ENCODE measurements at regions not wholly inside any gene's neighbourhood (a gene's known extent, or its start where the extent isn't known, plus 50 kb on each side); places are given as distances from the start of the nearest gene placed in this dataset.

GRCh38 chrX:106510713-106511403 is 100.9 kb upstream of the RADX start:
- TF ChIP-seq CTCF (IDR thresholded peaks at IDR 0.05): no peak
- intact Hi-C loops (cut with DNase I): no loop called here
- Histone ChIP-seq H3K36me3 (no peaks in the 10 kb centered on the region), H3K27me3 (ENCODE audit: low read depth) (no peaks in the 10 kb centered on the region), H3K27ac (no peak overlapping the region), H3K9me3 (no peaks in the 10 kb centered on the region), H3K4me1 (no peaks in the 10 kb centered on the region), H3K4me3 (no peak overlapping the region)
- no peak for ATAC-seq
- no peak for DNase-seq

Data from lower lobe of right lung (tissue), 2 donors.